ENCODE measurements at regions not wholly inside any gene's neighbourhood (a gene's known extent, or its start where the extent isn't known, plus 50 kb on each side); places are given as distances from the start of the nearest gene placed in this dataset.

- H3K27me3 ChIP-seq (ENCODE audit: control insufficient read depth in 3 of 3, insufficient read depth in 3 of 3, low read length in 3 of 3): no peaks in the 10 kb centered on the region
- no peak overlapping the region for H3K27ac ChIP-seq (ENCODE audit: low read depth in 1 of 3, low read length in 2 of 3)
- 81 to 89% (median 84%) methylated on average over 7 of the region's 7 CpGs for WGBS, 3 donors
- H3K9me3 ChIP-seq (ENCODE audit: control insufficient read depth in 2 of 2, insufficient read depth in 1 of 2, low read depth in 1 of 2, low read length in 1 of 2): no peaks in the 10 kb centered on the region
- FAIRE-seq (no peak), DNase-seq (no peak)
- H3K4me1 ChIP-seq (ENCODE audit: control insufficient read depth in 3 of 3, insufficient read depth in 2 of 3, low read depth in 1 of 3, low read length in 2 of 3): no peaks in the 10 kb centered on the region
- no peak overlapping the region for H3K4me3 ChIP-seq (ENCODE audit: low read depth in 1 of 3, low read length in 3 of 3)
- H3K36me3 ChIP-seq (ENCODE audit: control insufficient read depth in 3 of 3, insufficient read depth in 2 of 3, low read depth in 1 of 3, low read length in 3 of 3): no peaks in the 10 kb centered on the region
Observed at GRCh38 chr9:13786131-13786530, 506.6 kb upstream of the MPDZ start.

- DNase-seq (no peak), FAIRE-seq (no peak)
- Histone ChIP-seq H3K9me3 (ENCODE audit: control insufficient read depth in 2 of 2, insufficient read depth in 1 of 2, low read depth in 1 of 2, low read length in 1 of 2) (no peaks in the 10 kb centered on the region), H3K27ac (ENCODE audit: low read depth in 1 of 3, low read length in 2 of 3) (no peak overlapping the region), H3K36me3 (ENCODE audit: control insufficient read depth in 3 of 3, insufficient read depth in 2 of 3, low read depth in 1 of 3, low read length in 3 of 3) (no peaks in the 10 kb centered on the region), H3K4me3 (ENCODE audit: low read depth in 1 of 3, low read length in 3 of 3) (no peak overlapping the region), H3K4me1 (ENCODE audit: control insufficient read depth in 3 of 3, insufficient read depth in 2 of 3, low read depth in 1 of 3, low read length in 2 of 3) (no peaks in the 10 kb centered on the region), H3K27me3 (ENCODE audit: control insufficient read depth in 3 of 3, insufficient read depth in 3 of 3, low read length in 3 of 3) (no peaks in the 10 kb centered on the region)
- WGBS, 3 donors: 81 to 89% (median 81%) methylated on average over 5 of the region's 5 CpGs
Observed at GRCh38 chr9:13779106-13779505, 499.6 kb upstream of the MPDZ start.

GRCh38 chr9:13778631-13779030, 499.1 kb upstream of the MPDZ start:
- Histone ChIP-seq H3K4me1 (ENCODE audit: control insufficient read depth in 3 of 3, insufficient read depth in 2 of 3, low read depth in 1 of 3, low read length in 2 of 3) (no peaks in the 10 kb centered on the region), H3K4me3 (ENCODE audit: low read depth in 1 of 3, low read length in 3 of 3) (no peak overlapping the region), H3K27me3 (ENCODE audit: control insufficient read depth in 3 of 3, insufficient read depth in 3 of 3, low read length in 3 of 3) (no peaks in the 10 kb centered on the region), H3K36me3 (ENCODE audit: control insufficient read depth in 3 of 3, insufficient read depth in 2 of 3, low read depth in 1 of 3, low read length in 3 of 3) (no peaks in the 10 kb centered on the region), H3K9me3 (ENCODE audit: control insufficient read depth in 2 of 2, insufficient read depth in 1 of 2, low read depth in 1 of 2, low read length in 1 of 2) (no peaks in the 10 kb centered on the region), H3K27ac (ENCODE audit: low read depth in 1 of 3, low read length in 2 of 3) (no peak overlapping the region)
- DNase-seq: no peak
- 65 to 75% (median 70%) methylated on average over 4 of the region's 4 CpGs for WGBS, 3 donors
- no peak for FAIRE-seq

- Histone ChIP-seq H3K4me3 (ENCODE audit: low read depth in 1 of 3, low read length in 3 of 3) (no peak overlapping the region), H3K9me3 (ENCODE audit: control insufficient read depth in 2 of 2, insufficient read depth in 1 of 2, low read depth in 1 of 2, low read length in 1 of 2) (no peaks in the 10 kb centered on the region), H3K4me1 (ENCODE audit: control insufficient read depth in 3 of 3, insufficient read depth in 2 of 3, low read depth in 1 of 3, low read length in 2 of 3) (no peaks in the 10 kb centered on the region), H3K27me3 (ENCODE audit: control insufficient read depth in 3 of 3, insufficient read depth in 3 of 3, low read length in 3 of 3) (no peaks in the 10 kb centered on the region), H3K36me3 (ENCODE audit: control insufficient read depth in 3 of 3, insufficient read depth in 2 of 3, low read depth in 1 of 3, low read length in 3 of 3) (no peaks in the 10 kb centered on the region), H3K27ac (ENCODE audit: low read depth in 1 of 3, low read length in 2 of 3) (no peak overlapping the region)
- no peak for FAIRE-seq
- DNase-seq: no peak
- WGBS, 3 donors: 88 to 89% (median 89%) methylated on average over 3 of the region's 3 CpGs
Observed at GRCh38 chr9:13770956-13771355, 491.5 kb upstream of the MPDZ start.

- Histone ChIP-seq H3K4me3 (ENCODE audit: low read depth in 1 of 3, low read length in 3 of 3) (no peak overlapping the region), H3K4me1 (ENCODE audit: control insufficient read depth in 3 of 3, insufficient read depth in 2 of 3, low read depth in 1 of 3, low read length in 2 of 3) (no peaks in the 10 kb centered on the region), H3K9me3 (ENCODE audit: control insufficient read depth in 2 of 2, insufficient read depth in 1 of 2, low read depth in 1 of 2, low read length in 1 of 2) (no peaks in the 10 kb centered on the region), H3K36me3 (ENCODE audit: control insufficient read depth in 3 of 3, insufficient read depth in 2 of 3, low read depth in 1 of 3, low read length in 3 of 3) (no peaks in the 10 kb centered on the region), H3K27ac (ENCODE audit: low read depth in 1 of 3, low read length in 2 of 3) (no peak overlapping the region), H3K27me3 (ENCODE audit: control insufficient read depth in 3 of 3, insufficient read depth in 3 of 3, low read length in 3 of 3) (no peaks in the 10 kb centered on the region)
- 71 to 80% (median 73%) methylated on average over 1 of the region's 1 CpG for WGBS, 3 donors
- DNase-seq (no peak), FAIRE-seq (no peak)
Observed at GRCh38 chr9:13769641-13770040, 490.1 kb upstream of the MPDZ start.

- no peaks in the 10 kb centered on the region for H3K27me3 ChIP-seq (ENCODE audit: control insufficient read depth in 3 of 3, insufficient read depth in 3 of 3, low read length in 3 of 3)
- no peaks in the 10 kb centered on the region for H3K4me1 ChIP-seq (ENCODE audit: control insufficient read depth in 3 of 3, insufficient read depth in 2 of 3, low read depth in 1 of 3, low read length in 2 of 3)
- FAIRE-seq (no peak), DNase-seq (no peak)
- no peak overlapping the region for H3K27ac ChIP-seq (ENCODE audit: low read depth in 1 of 3, low read length in 2 of 3)
- H3K36me3 ChIP-seq (ENCODE audit: control insufficient read depth in 3 of 3, insufficient read depth in 2 of 3, low read depth in 1 of 3, low read length in 3 of 3): no peaks in the 10 kb centered on the region
- H3K4me3 ChIP-seq (ENCODE audit: low read depth in 1 of 3, low read length in 3 of 3): no peak overlapping the region
- 91 to 94% (median 93%) methylated on average over 3 of the region's 3 CpGs for WGBS, 3 donors
- H3K9me3 ChIP-seq (ENCODE audit: control insufficient read depth in 2 of 2, insufficient read depth in 1 of 2, low read depth in 1 of 2, low read length in 1 of 2): no peaks in the 10 kb centered on the region
Observed at GRCh38 chr9:13769006-13769405, 489.5 kb upstream of the MPDZ start.

GRCh38 chr9:13762209-13762608, 482.7 kb upstream of the MPDZ start:
- FAIRE-seq (no peak), DNase-seq (no peak)
- Histone ChIP-seq H3K9me3 (ENCODE audit: control insufficient read depth in 2 of 2, insufficient read depth in 1 of 2, low read depth in 1 of 2, low read length in 1 of 2) (no peaks in the 10 kb centered on the region), H3K27me3 (ENCODE audit: control insufficient read depth in 3 of 3, insufficient read depth in 3 of 3, low read length in 3 of 3) (no peaks in the 10 kb centered on the region), H3K4me1 (ENCODE audit: control insufficient read depth in 3 of 3, insufficient read depth in 2 of 3, low read depth in 1 of 3, low read length in 2 of 3) (no peaks in the 10 kb centered on the region), H3K36me3 (ENCODE audit: control insufficient read depth in 3 of 3, insufficient read depth in 2 of 3, low read depth in 1 of 3, low read length in 3 of 3) (no peaks in the 10 kb centered on the region), H3K27ac (ENCODE audit: low read depth in 1 of 3, low read length in 2 of 3) (no peak overlapping the region), H3K4me3 (ENCODE audit: low read depth in 1 of 3, low read length in 3 of 3) (no peak overlapping the region)
- 91 to 92% (median 91%) methylated on average over 3 of the region's 3 CpGs for WGBS, 3 donors

- DNase-seq (no peak), FAIRE-seq (no peak)
- Histone ChIP-seq H3K27ac (ENCODE audit: low read depth in 1 of 3, low read length in 2 of 3) (no peak overlapping the region), H3K4me1 (ENCODE audit: control insufficient read depth in 3 of 3, insufficient read depth in 2 of 3, low read depth in 1 of 3, low read length in 2 of 3) (no peaks in the 10 kb centered on the region), H3K27me3 (ENCODE audit: control insufficient read depth in 3 of 3, insufficient read depth in 3 of 3, low read length in 3 of 3) (no peaks in the 10 kb centered on the region), H3K9me3 (ENCODE audit: control insufficient read depth in 2 of 2, insufficient read depth in 1 of 2, low read depth in 1 of 2, low read length in 1 of 2) (no peaks in the 10 kb centered on the region), H3K36me3 (ENCODE audit: control insufficient read depth in 3 of 3, insufficient read depth in 2 of 3, low read depth in 1 of 3, low read length in 3 of 3) (no peaks in the 10 kb centered on the region), H3K4me3 (ENCODE audit: low read depth in 1 of 3, low read length in 3 of 3) (no peak overlapping the region)
- 88 to 94% (median 92%) methylated on average over 3 of the region's 3 CpGs for WGBS, 3 donors
Observed at GRCh38 chr9:13759551-13759950, 480.1 kb upstream of the MPDZ start.

- Histone ChIP-seq H3K36me3 (ENCODE audit: control insufficient read depth in 3 of 3, insufficient read depth in 2 of 3, low read depth in 1 of 3, low read length in 3 of 3) (no peaks in the 10 kb centered on the region), H3K27me3 (ENCODE audit: control insufficient read depth in 3 of 3, insufficient read depth in 3 of 3, low read length in 3 of 3) (no peaks in the 10 kb centered on the region), H3K4me3 (ENCODE audit: low read depth in 1 of 3, low read length in 3 of 3) (no peak overlapping the region), H3K27ac (ENCODE audit: low read depth in 1 of 3, low read length in 2 of 3) (no peak overlapping the region), H3K4me1 (ENCODE audit: control insufficient read depth in 3 of 3, insufficient read depth in 2 of 3, low read depth in 1 of 3, low read length in 2 of 3) (no peaks in the 10 kb centered on the region), H3K9me3 (ENCODE audit: control insufficient read depth in 2 of 2, insufficient read depth in 1 of 2, low read depth in 1 of 2, low read length in 1 of 2) (no peaks in the 10 kb centered on the region)
- FAIRE-seq (no peak), DNase-seq (no peak)
- WGBS, 3 donors: 71 to 91% (median 82%) methylated on average over 9 of the region's 9 CpGs
Observed at GRCh38 chr9:13758936-13759335, 479.4 kb upstream of the MPDZ start.
